ENCODE measurements at regions not wholly inside any gene's neighbourhood (a gene's known extent, or its start where the extent isn't known, plus 50 kb on each side); places are given as distances from the start of the nearest gene placed in this dataset.
A peak's percentile ranks its signal among the peaks of the same experiment; 100 is the strongest.

- no peak for DNase-seq
These were observed 409.8 kb upstream of the SMIM21 start for GRCh38 chr18:75837316-75837715.

GRCh38 chr18:75836516-75836915 is 409.0 kb upstream of the SMIM21 start:
- DNase-seq, result no peak

GRCh38 chr18:75831960-75832359 is 404.5 kb upstream of the SMIM21 start:
- DNase-seq, result no peak

GRCh38 chr18:75830828-75831227 is 403.3 kb upstream of the SMIM21 start:
- no peak for DNase-seq

GRCh38 chr18:75829091-75829490 is 401.6 kb upstream of the SMIM21 start:
- DNase-seq, result no peak

- no peak for DNase-seq
These were observed 400.9 kb upstream of the SMIM21 start for GRCh38 chr18:75828379-75828778.

- DNase-seq, result no peak
These were observed 400.3 kb upstream of the SMIM21 start for GRCh38 chr18:75827751-75828287.

- DNase-seq, result no peak
These were observed 397.2 kb upstream of the SMIM21 start for GRCh38 chr18:75824661-75825060.

- no peak for DNase-seq
These were observed 396.0 kb upstream of the SMIM21 start for GRCh38 chr18:75823471-75823870.

GRCh38 chr18:75818383-75818782 is 390.9 kb upstream of the SMIM21 start:
- no peak for DNase-seq

- no peak for DNase-seq
These were observed 388.3 kb upstream of the SMIM21 start for GRCh38 chr18:75815767-75816166.

- no peak for DNase-seq
These were observed 385.3 kb upstream of the SMIM21 start for GRCh38 chr18:75812761-75813160.

- DNase-seq, result peak; percentile 43
These were observed 383.6 kb upstream of the SMIM21 start for GRCh38 chr18:75810961-75811551.

- DNase-seq, result no peak
These were observed 383.0 kb upstream of the SMIM21 start for GRCh38 chr18:75810516-75810915.

GRCh38 chr18:75809926-75810255 is 382.4 kb upstream of the SMIM21 start:
- DNase-seq, result no peak

GRCh38 chr18:75809151-75809925 is 381.8 kb upstream of the SMIM21 start:
- DNase-seq, result no peak

- no peak for DNase-seq
These were observed 377.8 kb upstream of the SMIM21 start for GRCh38 chr18:75805265-75805664.

- DNase-seq, result no peak
These were observed 375.2 kb upstream of the SMIM21 start for GRCh38 chr18:75802681-75803080.

GRCh38 chr18:75801178-75801577 is 373.7 kb upstream of the SMIM21 start:
- no peak for DNase-seq

GRCh38 chr18:75800331-75800648 is 372.8 kb upstream of the SMIM21 start:
- no peak for DNase-seq

GRCh38 chr18:75799449-75800330 is 372.2 kb upstream of the SMIM21 start:
- DNase-seq, result no peak

- DNase-seq, result no peak
These were observed 369.5 kb upstream of the SMIM21 start for GRCh38 chr18:75797046-75797445.

GRCh38 chr18:75790796-75791195 is 363.3 kb upstream of the SMIM21 start:
- DNase-seq, result no peak

GRCh38 chr18:75790111-75790510 is 362.6 kb upstream of the SMIM21 start:
- no peak for DNase-seq
